ENCODE measurements at regions not wholly inside any gene's neighbourhood (a gene's known extent, or its start where the extent isn't known, plus 50 kb on each side); places are given as distances from the start of the nearest gene placed in this dataset.

GRCh38 chr20:19807946-19808330 lies 49.9 kb downstream of the RIN2 start:
- DNase-seq (ENCODE audit: low spot score) = no peak

- no peak for DNase-seq (ENCODE audit: low spot score)
These were observed 50.4 kb downstream of the RIN2 start for GRCh38 chr20:19808498-19808897.

DNA sequence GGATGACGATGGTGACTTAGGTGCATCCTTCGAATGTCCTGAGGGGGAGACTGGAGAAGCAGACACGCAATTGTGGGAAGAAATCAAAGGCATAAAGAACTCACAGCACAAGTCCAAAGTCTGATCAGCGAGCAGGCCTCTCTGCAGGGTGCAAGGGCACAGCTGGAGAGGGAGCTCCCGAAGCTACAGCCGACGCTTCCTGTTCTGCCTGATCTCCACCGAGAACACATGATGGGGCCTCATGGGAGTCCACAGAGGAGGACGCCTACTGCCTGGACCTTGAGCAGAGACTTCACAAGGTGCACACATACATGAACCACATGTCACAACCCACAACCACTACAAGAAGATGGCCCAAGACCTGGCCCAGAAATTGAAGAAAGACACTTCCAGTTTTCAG lies 51.4 kb downstream of the RIN2 start:
- no peak for DNase-seq (ENCODE audit: low spot score)

DNA sequence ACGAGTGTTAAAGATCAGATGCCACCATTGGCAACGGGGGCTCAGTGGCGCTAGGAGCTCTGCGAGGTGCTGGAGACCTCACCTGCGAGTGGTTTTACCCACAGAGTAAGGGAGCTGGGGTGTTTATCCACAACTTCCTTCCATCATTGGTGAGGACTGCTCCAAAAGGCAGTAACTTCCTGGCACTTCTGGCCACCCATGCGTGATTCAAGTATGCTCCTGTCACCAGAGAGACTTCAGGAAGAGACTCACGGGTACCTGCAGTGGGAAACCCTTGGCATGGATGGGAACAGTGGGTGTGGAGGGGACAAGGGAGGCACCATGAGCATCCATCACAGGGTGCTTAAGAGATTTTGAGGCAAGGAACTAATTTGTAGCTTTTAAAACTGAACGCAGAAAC lies 53.2 kb downstream of the RIN2 start:
- no peak for DNase-seq (ENCODE audit: low spot score)

DNA sequence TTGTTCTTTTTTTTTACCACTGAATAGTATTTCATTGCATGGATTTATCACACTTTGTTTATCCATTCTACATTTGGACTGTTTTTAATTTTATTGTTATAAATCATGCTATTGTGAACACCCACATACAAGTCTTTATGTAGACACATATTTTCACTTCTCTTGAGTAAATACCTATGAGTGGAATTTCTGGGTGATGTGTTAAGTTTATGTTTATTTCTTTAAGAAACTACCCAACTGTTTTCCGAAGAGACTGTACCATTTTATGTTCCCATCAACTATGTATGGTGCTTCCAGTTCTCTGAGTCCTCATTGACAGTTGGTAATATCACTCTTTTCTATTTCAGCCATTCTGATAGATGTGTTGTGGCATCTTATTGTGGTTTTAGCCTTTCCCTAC lies 54.0 kb downstream of the RIN2 start:
- no peak for DNase-seq (ENCODE audit: low spot score)

GRCh38 chr20:19812696-19813095 lies 54.6 kb downstream of the RIN2 start:
- no peak for DNase-seq (ENCODE audit: low spot score)

GRCh38 chr20:19813846-19814640 lies 56.0 kb downstream of the RIN2 start:
- DNase-seq (ENCODE audit: low spot score) = peak; percentile 52

DNA sequence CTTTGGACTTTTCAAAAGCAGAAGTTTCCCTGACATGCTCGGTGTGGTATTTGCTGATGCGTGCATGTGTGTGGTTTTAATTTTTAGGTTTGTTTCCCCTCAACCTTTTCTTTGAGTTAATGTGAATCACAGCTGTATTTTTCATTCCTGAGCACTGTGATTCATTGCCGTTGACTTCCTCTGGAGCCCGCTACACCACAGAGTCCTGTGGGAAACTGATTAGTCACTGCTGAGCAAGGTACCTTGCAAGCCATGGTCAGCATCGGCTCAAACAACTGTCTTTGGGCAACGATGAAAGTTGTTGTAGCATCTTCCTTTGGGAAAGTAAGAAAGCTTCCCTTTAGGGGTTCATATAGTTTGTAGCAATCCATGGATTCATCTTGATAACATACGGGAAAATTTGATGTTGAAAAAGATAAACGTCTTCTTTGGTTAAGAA lies 57.5 kb downstream of the RIN2 start:
- DNase-seq (ENCODE audit: low spot score) = peak; percentile 98

DNA sequence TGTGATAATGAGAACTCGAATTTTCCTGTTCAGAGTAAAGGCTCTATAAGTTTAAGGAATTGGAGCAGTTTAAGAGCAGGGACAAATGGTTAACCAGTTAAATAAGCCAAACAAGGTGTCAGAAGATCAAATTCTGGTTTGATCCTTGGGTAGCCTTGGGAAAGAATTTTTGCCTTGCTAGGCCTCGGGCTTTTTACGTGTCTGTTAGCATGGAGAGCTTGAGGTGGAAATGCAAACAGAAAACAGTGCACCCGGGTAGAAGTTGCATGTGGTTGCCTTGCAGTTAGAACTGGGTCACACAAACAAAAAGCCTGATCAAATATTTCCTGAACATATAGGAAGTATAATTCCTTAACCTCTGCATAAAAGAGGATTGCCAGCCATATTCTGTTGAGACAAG lies 58.3 kb downstream of the RIN2 start:
- DNase-seq (ENCODE audit: low spot score) = no peak

DNA sequence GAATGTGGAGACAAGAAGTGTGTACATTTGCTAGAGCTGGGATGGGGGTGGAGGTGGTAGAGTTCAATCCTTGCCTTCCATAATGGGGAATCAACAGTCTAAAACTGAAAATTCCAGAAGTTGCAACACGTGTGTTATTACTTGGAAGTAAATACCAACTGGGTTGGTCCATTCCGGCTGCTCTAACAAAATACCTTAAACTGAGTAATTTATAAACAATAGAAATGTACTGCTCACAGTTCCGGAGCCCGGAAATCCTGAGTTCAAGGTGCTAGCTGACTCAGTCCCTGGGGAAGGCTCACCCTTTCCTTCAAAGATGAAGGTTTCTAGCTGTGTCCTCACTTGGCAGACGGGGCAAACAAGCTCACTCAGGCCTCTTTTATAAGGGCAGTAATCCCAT lies 59.0 kb downstream of the RIN2 start:
- peak; percentile 87 for DNase-seq (ENCODE audit: low spot score)

GRCh38 chr20:19819149-19819548 lies 61.1 kb downstream of the RIN2 start:
- no peak for DNase-seq (ENCODE audit: low spot score)

- no peak for DNase-seq (ENCODE audit: low spot score)
These were observed 62.6 kb downstream of the RIN2 start for GRCh38 chr20:19820555-19821211.

GRCh38 chr20:19821606-19822005 lies 63.5 kb downstream of the RIN2 start:
- no peak for DNase-seq (ENCODE audit: low spot score)

GRCh38 chr20:19823216-19823615 lies 65.2 kb downstream of the RIN2 start:
- no peak for DNase-seq (ENCODE audit: low spot score)

DNA sequence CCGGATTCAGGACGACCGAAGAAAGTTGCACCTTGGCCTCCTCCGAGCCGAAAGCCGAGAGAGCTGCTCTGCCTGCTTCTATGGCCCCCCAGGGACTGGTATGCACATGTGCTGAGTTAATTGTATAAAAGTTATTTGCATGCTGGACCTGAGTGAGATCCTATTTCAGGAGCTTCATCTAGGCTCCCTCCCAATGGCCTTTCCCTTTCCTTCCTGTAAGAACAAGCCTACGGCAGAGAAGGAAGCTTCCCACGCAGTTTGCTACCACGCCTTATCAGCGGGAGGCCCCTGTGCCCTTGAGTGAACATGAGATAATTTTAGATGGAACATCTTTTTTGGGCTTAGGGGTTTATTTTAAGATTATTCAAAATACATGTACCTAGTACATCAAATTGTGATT lies 65.9 kb downstream of the RIN2 start:
- DNase-seq (ENCODE audit: low spot score) = no peak

DNA sequence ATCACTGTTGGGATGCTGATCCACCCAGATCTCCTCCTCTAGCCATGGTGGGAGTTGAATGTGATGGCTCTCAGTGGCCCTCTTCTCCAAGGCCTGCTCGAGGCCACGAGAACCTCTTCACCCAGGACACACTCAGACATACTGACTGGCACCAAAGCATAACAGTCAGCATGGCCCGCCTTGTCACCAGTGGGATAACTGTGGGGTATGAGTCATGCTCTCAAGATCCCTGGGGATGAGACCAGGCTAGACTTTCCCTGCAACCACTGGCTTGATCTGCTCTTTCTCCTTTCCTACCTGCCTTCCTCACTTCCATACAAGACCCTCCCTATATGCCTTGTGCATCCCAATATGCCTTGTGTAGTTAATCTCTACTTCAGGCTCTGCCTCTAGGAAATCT lies 66.8 kb downstream of the RIN2 start:
- peak; percentile 36 for DNase-seq (ENCODE audit: low spot score)

DNA sequence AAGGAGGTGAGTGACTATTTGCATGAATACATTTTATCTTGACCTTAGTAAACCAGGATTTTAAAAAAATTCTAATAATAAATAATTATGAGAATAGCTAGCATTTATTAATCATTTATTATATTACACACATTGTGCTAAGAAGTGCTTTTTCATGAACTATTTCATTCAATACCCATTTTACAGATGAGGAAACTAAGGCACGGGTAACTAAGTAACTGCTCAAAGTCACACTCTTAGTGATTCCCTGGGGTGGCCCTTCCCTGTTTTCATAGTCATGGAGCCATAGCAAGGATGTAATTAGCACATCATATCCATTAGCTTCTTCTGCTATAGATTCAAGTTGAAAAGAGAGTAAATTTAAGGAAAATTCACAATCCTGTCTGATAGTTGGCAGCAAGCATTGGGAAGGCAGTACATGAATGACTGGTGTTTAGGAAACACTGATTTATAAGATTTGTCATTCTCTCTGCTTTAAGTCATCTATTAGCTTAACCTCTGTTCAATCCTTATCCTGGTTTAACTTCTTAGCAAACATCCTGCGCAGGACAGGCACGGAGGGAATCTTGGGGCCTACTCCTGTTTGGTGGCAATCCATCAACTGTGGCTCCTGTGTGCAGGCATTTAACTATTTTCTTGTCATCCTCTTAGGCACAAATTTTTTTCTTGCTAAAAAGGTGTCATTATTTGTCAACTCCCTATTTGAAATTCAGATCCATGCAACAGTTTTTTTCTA lies 68.3 kb downstream of the RIN2 start:
- no peak for DNase-seq (ENCODE audit: low spot score)

- no peak for DNase-seq (ENCODE audit: low spot score)
These were observed 69.8 kb downstream of the RIN2 start for GRCh38 chr20:19827818-19828217.

GRCh38 chr20:19828232-19828631 lies 70.2 kb downstream of the RIN2 start:
- peak; percentile 92 for DNase-seq (ENCODE audit: low spot score)

GRCh38 chr20:19830211-19830785 lies 72.2 kb downstream of the RIN2 start:
- DNase-seq (ENCODE audit: low spot score) = no peak

GRCh38 chr20:19832875-19833274 lies 74.8 kb downstream of the RIN2 start:
- DNase-seq (ENCODE audit: low spot score) = no peak

- DNase-seq (ENCODE audit: low spot score) = no peak
These were observed 75.3 kb downstream of the RIN2 start for GRCh38 chr20:19833395-19833794.
